Pancreas (tissue), 10 donors: ENCODE measurements at regions not wholly inside any gene's neighbourhood (a gene's known extent, or its start where the extent isn't known, plus 50 kb on each side); places are given as distances from the start of the nearest gene placed in this dataset.

ENCODE experiments used
- ATAC-seq, 4 donors: fragments of 200-7000 bp; cut with Tn5 transposase; one replicate each; pipeline versions ENCODE4 v1.8.0 to v1.9.1; 2020; ENCODE audit warnings: mild to moderate bottlenecking in 4 of 4, moderate library complexity in 4 of 4
- DNase-seq, 6 donors: peaks; one replicate each; pipeline ENCODE4 v3.0.0-alpha.2; 2020
- FAIRE-seq: peaks from 2 replicates; lab custom pipeline; 2012; peaks lifted over from hg19 to GRCh38; lab: Jason Lieb, UNC
- H3K27ac ChIP-seq, 4 donors: fragments of 200-600 bp; sonication (generic); 1 replicate in 3 of 4; 2 replicates in 1 of 4; pipeline versions ENCODE4 v1.5.0 to v1.8.0; 2020
- H3K27me3 ChIP-seq, 4 donors: fragments of 200-600 bp; one replicate each; pipeline ENCODE4 v1.8.0; 2021
- H3K36me3 ChIP-seq, 3 donors: fragments of 200-600 bp; sonication (generic) in 1 of 3; one replicate each; pipeline versions ENCODE4 v1.5.0 to v1.8.0; 2020 to 2021
- H3K4me1 ChIP-seq, 3 donors: fragments of 200-600 bp; one replicate each; pipeline ENCODE4 v1.8.0; 2021
- H3K4me3 ChIP-seq, 4 donors: fragments of 200-600 bp; sonication (generic) in 2 of 4; one replicate each; pipeline versions ENCODE4 v1.5.0 to v1.8.0; 2020 to 2021
- H3K9me3 ChIP-seq, 4 donors: fragments of 200-600 bp; one replicate each; pipeline ENCODE4 v1.8.0; 2021
- WGBS, 2 donors: extraction: QIAGEN DNeasy Blood & Tissue Kit; methylation state at CpG; one replicate each; pipeline ENCODE4 v1.1.7; 2013; 5-methylcytosine and 5-hydroxymethylcytosine counted together
- intact Hi-C, 3 donors: fragments of 100-400 bp; cut with DNase I; formaldehyde crosslinking; loops; one replicate each; pipeline versions ENCODE4 v1.11.1 to v1.14.2; 2022
- TF ChIP-seq, protein P1 (sequence below), 4 donors: fragments of 200-600 bp; sonication (generic) in 3 of 4; IDR thresholded peaks; one replicate each; pipeline versions ENCODE4 v1.5.0 to v1.8.0; 2021; ENCODE audit warnings: antibody characterized with exemption in 4 of 4
- donor health status: healthy with polysubstance abuse.
- donor health status: DM: no; HTN: no; CAD: no; lungs with moderate emphysema.
- donor health status: DM: no; HTN: no; CAD: no.
- donor health status: control.
- donor health status: control.
- donor health status: Bipolar disorder and iron deficiency.
- donor health status: DM: yes; HTN: yes; CAD: no.
- donor health status: DM: no; HTN: no; CAD: no.
- donor health status: DM: no; HTN: no; CAD: no.
- donor health status: DM: yes; HTN: yes; CAD: no.

DNA sequence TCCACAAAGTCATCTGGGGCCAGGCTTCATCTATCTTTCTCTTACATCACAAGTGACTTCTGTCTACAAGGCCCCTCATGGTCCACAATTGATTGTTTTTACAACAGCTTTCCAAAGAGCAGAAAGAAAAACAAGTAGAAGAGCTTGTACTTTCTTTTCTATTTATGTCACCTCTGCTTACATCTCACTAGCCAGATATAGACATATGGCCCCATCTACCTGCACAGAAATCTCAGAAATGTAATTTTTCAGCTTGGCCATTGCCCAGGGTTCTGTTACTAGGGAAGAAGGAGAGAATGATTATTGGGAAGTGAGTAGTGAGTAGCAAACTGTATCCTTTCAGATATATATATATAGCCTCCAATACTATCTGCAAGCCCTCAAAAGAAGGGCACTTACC lies 210.5 kb upstream of the PLEKHG7 start:
- H3K27ac ChIP-seq = no peak overlapping the region
- no peaks in the 10 kb centered on the region for H3K36me3 ChIP-seq
- no peak for FAIRE-seq

DNA sequence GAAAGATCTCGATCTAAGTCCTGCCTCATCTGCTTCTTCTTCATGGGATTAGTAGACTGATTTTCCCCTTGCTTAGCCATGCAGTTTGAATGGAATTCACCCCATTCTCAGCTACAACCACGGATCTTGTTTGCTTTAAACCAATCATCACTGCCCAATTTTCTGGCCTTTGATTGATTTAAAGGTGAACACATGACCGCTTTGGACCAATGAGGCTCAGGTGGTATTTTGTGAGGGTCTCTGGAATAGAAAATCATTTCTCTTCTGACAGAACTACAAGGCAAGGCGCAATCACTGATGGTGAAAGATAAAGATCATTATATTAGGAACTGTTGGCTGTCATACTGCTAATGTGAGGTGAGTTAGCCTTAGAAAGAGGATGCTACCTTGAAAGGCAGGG lies 213.0 kb upstream of the PLEKHG7 start:
- H3K4me3 ChIP-seq = no peak overlapping the region
- TF ChIP-seq, protein P1, sequence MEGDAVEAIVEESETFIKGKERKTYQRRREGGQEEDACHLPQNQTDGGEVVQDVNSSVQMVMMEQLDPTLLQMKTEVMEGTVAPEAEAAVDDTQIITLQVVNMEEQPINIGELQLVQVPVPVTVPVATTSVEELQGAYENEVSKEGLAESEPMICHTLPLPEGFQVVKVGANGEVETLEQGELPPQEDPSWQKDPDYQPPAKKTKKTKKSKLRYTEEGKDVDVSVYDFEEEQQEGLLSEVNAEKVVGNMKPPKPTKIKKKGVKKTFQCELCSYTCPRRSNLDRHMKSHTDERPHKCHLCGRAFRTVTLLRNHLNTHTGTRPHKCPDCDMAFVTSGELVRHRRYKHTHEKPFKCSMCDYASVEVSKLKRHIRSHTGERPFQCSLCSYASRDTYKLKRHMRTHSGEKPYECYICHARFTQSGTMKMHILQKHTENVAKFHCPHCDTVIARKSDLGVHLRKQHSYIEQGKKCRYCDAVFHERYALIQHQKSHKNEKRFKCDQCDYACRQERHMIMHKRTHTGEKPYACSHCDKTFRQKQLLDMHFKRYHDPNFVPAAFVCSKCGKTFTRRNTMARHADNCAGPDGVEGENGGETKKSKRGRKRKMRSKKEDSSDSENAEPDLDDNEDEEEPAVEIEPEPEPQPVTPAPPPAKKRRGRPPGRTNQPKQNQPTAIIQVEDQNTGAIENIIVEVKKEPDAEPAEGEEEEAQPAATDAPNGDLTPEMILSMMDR (IDR thresholded peaks at IDR 0.05) = no peak
- intact Hi-C loops = no loop called here
- FAIRE-seq (no peak), DNase-seq (no peak), ATAC-seq (no peak)
- H3K4me1 ChIP-seq = no peaks in the 10 kb centered on the region
- no peak overlapping the region for H3K27ac ChIP-seq
- no peaks in the 10 kb centered on the region for H3K9me3 ChIP-seq
- WGBS, 2 donors = 83 to 84% methylated on average over 4 of the region's 4 CpGs
- no peaks in the 10 kb centered on the region for H3K27me3 ChIP-seq
- no peaks in the 10 kb centered on the region for H3K36me3 ChIP-seq

More for the DNA sequence above, 210.5 kb upstream of the PLEKHG7 start:
- Histone ChIP-seq H3K4me3 (no peak overlapping the region), H3K9me3 (no peaks in the 10 kb centered on the region), H3K27me3 (no peaks in the 10 kb centered on the region), H3K4me1 (no peaks in the 10 kb centered on the region)
- DNase-seq (no peak), ATAC-seq (no peak)
- intact Hi-C loops = no loop called here
- TF ChIP-seq, protein P1 (IDR thresholded peaks at IDR 0.05) = no peak

DNA sequence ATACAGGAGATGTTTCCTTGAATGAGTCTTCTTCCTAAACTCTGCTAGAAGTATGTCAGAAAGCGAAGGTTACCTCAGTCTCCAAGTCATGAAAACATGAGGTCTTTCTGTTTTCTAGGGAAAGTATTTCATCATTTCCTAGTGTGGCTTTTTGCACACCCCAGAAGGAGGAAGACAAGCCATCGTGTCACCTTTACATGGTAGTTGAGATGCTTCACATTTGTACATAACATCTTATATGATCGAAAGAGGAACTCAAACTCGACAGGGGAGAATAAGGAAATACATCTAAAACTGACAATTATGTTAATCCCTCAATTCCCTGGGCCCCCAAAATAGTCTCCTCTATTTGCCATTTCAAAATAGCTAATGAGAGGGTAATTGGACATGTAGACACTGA lies 214.1 kb upstream of the PLEKHG7 start:
- no peak for ATAC-seq

GRCh38 chr12:92487138-92487485 lies 215.7 kb upstream of the PLEKHG7 start:
- H3K4me3 ChIP-seq = no peak overlapping the region
- H3K27me3 ChIP-seq = no peaks in the 10 kb centered on the region
- no peaks in the 10 kb centered on the region for H3K36me3 ChIP-seq
- TF ChIP-seq, protein P1 (IDR thresholded peaks at IDR 0.05) = no peak
- intact Hi-C loops = no loop called here
- no peak overlapping the region for H3K27ac ChIP-seq
- no peak for FAIRE-seq
- DNase-seq = no peak
- peak in 1 of 4 donors; percentile 29 for ATAC-seq
- H3K9me3 ChIP-seq = no peaks in the 10 kb centered on the region
- no peaks in the 10 kb centered on the region for H3K4me1 ChIP-seq

More for the DNA sequence above, 214.1 kb upstream of the PLEKHG7 start:
- intact Hi-C loops = no loop called here
- H3K9me3 ChIP-seq = no peaks in the 10 kb centered on the region
- H3K27me3 ChIP-seq = no peaks in the 10 kb centered on the region
- DNase-seq (no peak), FAIRE-seq (no peak)
- H3K27ac ChIP-seq = no peak overlapping the region
- H3K4me1 ChIP-seq = no peaks in the 10 kb centered on the region
- no peaks in the 10 kb centered on the region for H3K36me3 ChIP-seq
- no peak overlapping the region for H3K4me3 ChIP-seq
- TF ChIP-seq, protein P1 (IDR thresholded peaks at IDR 0.05) = no peak
- WGBS, 2 donors = 84 to 90% methylated on average over 4 of the region's 4 CpGs

DNA sequence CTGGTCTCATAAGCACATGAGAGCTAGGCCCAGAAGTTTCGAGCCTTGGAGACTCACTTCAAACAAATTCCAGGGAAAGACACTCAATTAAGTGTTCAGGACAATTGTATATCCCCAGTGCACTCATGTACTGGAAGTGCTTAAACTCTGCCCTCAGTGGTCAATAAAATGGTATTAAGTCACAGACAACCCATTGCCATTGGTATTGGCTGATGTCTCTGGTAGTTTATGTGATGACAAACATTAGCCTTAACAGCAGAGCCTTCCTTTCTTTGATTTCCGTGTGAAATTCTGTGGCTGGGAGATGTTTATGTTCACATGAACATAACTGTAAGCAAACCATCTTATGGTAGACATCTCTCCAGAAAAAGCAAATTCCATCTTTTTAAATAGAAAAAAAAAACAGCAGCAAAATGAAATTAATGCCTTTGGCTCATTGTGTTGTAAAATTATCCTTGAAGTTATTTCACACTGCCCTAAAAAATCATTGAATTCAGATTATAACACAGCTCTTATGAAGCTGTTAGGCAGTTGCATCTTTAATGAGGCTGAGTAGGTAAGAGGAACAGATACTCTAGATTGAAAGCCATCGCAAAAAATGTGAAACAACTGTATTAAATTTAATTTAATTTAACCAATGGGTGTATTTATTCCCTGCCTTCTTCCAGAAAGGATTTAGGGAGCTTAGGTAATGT lies 216.2 kb upstream of the PLEKHG7 start:
- intact Hi-C loops = no loop called here
- Histone ChIP-seq H3K9me3 (no peaks in the 10 kb centered on the region), H3K4me1 (no peaks in the 10 kb centered on the region), H3K27me3 (no peaks in the 10 kb centered on the region), H3K4me3 (no peak overlapping the region), H3K27ac (no peak overlapping the region), H3K36me3 (no peaks in the 10 kb centered on the region)
- FAIRE-seq = no peak
- DNase-seq = no peak
- 73 to 75% methylated on average over 3 of the region's 3 CpGs for WGBS, 2 donors
- no peak for ATAC-seq
- TF ChIP-seq, protein P1 (IDR thresholded peaks at IDR 0.05) = no peak
